Lung (tissue), 11 donors: ENCODE measurements at regions not wholly inside any gene's neighbourhood (a gene's known extent, or its start where the extent isn't known, plus 50 kb on each side); places are given as distances from the start of the nearest gene placed in this dataset.

Experiments
- ATAC-seq: fragments of 200-7000 bp; cut with Tn5 transposase; one replicate; pipeline ENCODE4 v1.9.1; 2020; ENCODE audit warnings: moderate number of reproducible peaks; ENCODE audit not compliant: insufficient read depth, low FRiP score
- DNase-seq, 3 donors: peaks; one replicate each; pipeline ENCODE4 v3.0.0-alpha.2; 2013 to 2017
- H3K27ac ChIP-seq, 2 donors: one replicate each; pipeline ENCODE4 v1.5.1; 2013; ENCODE audit warnings: mild to moderate bottlenecking in 2 of 2, moderate library complexity in 2 of 2, control low read depth in 1 of 2, inconsistent platforms in 1 of 2, low read depth in 1 of 2, low read length in 1 of 2
- H3K27me3 ChIP-seq, 3 donors: one replicate each; pipeline ENCODE4 v1.5.1; 2013; ENCODE audit warnings: low read length in 2 of 3; ENCODE audit not compliant: control insufficient read depth in 3 of 3, insufficient read depth in 3 of 3
- H3K36me3 ChIP-seq, 4 donors: one replicate each; pipeline ENCODE4 v1.5.1; 2013; ENCODE audit warnings: low read length in 4 of 4, mild to moderate bottlenecking in 1 of 4, moderate library complexity in 1 of 4; ENCODE audit not compliant: control insufficient read depth in 4 of 4, insufficient read depth in 4 of 4
- H3K4me1 ChIP-seq, 5 donors: one replicate each; pipeline ENCODE4 v1.5.1; 2013; ENCODE audit warnings: low read length in 5 of 5, mild to moderate bottlenecking in 2 of 5, moderate library complexity in 1 of 5; ENCODE audit not compliant: control insufficient read depth in 5 of 5, insufficient read depth in 5 of 5
- H3K4me3 ChIP-seq: one replicate; pipeline ENCODE4 v1.5.1; 2013; ENCODE audit warnings: mild to moderate bottlenecking, control low read depth, moderate library complexity
- H3K9ac ChIP-seq, 2 donors: one replicate each; pipeline ENCODE4 v1.5.1; 2013; ENCODE audit warnings: low read length in 2 of 2, control low read depth in 1 of 2; ENCODE audit not compliant: insufficient read depth in 1 of 2
- H3K9me3 ChIP-seq, 4 donors: one replicate each; pipeline ENCODE4 v1.5.1; 2013; ENCODE audit warnings: low read length in 3 of 4, mild to moderate bottlenecking in 1 of 4, moderate library complexity in 1 of 4; ENCODE audit not compliant: control insufficient read depth in 4 of 4, insufficient read depth in 3 of 4
- WGBS, 2 donors: extraction: QIAGEN DNeasy Blood & Tissue Kit; methylation state at CpG; one replicate each; pipeline ENCODE4 v1.1.7; 2013; 5-methylcytosine and 5-hydroxymethylcytosine counted together
- TF ChIP-seq, protein P1 (sequence below): IDR thresholded peaks from 2 replicates; pipeline ENCODE4 v1.5.1; 2012; ENCODE audit warnings: mild to moderate bottlenecking; ENCODE audit errors: control extremely low read depth, extremely low read depth
- donor health status: control.
- donor health status: control.
- donor health status: Bipolar disorder and iron deficiency.
- donor health status: healthy.
- donor health status: DM: yes; HTN: yes; CAD: no.

DNA sequence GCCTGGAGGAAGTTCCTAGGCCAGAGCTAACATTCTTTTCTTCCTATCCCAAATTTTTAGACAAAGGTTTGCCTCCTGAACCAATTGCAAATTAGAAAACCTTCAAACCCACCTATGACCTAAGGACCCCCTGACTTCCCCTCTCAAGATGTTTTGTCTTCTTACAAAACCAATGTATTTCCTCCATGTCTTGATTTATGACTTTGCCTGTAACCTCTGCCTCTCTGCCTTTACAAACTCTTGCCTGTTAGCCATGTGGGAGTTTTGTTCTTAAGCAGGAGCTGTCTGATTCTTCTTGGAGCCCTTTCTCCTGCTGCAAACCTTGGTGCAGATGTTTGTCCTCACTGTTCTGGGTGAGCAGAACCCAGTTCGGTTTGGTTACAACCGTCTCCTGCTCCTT, 222.3 kb upstream of the BOD1L1 start:
- no peaks in the 10 kb centered on the region for H3K4me1 ChIP-seq
- no peak overlapping the region for H3K27ac ChIP-seq
- TF ChIP-seq, protein P1, sequence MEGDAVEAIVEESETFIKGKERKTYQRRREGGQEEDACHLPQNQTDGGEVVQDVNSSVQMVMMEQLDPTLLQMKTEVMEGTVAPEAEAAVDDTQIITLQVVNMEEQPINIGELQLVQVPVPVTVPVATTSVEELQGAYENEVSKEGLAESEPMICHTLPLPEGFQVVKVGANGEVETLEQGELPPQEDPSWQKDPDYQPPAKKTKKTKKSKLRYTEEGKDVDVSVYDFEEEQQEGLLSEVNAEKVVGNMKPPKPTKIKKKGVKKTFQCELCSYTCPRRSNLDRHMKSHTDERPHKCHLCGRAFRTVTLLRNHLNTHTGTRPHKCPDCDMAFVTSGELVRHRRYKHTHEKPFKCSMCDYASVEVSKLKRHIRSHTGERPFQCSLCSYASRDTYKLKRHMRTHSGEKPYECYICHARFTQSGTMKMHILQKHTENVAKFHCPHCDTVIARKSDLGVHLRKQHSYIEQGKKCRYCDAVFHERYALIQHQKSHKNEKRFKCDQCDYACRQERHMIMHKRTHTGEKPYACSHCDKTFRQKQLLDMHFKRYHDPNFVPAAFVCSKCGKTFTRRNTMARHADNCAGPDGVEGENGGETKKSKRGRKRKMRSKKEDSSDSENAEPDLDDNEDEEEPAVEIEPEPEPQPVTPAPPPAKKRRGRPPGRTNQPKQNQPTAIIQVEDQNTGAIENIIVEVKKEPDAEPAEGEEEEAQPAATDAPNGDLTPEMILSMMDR, result no peak
- ATAC-seq (no peak), DNase-seq (peak in 1 of 3 donors; percentile 25)
- H3K36me3 ChIP-seq, result no peaks in the 10 kb centered on the region
- H3K9me3 ChIP-seq, result peaks cover 0 to 2% (median 0%) of the 10 kb centered on the region in 4 donors
- no peak overlapping the region for H3K4me3 ChIP-seq
- H3K9ac ChIP-seq, result no peak overlapping the region
- no peaks in the 10 kb centered on the region for H3K27me3 ChIP-seq
- WGBS, 2 donors, result 69 to 73% methylated on average over 2 of the region's 2 CpGs

DNA sequence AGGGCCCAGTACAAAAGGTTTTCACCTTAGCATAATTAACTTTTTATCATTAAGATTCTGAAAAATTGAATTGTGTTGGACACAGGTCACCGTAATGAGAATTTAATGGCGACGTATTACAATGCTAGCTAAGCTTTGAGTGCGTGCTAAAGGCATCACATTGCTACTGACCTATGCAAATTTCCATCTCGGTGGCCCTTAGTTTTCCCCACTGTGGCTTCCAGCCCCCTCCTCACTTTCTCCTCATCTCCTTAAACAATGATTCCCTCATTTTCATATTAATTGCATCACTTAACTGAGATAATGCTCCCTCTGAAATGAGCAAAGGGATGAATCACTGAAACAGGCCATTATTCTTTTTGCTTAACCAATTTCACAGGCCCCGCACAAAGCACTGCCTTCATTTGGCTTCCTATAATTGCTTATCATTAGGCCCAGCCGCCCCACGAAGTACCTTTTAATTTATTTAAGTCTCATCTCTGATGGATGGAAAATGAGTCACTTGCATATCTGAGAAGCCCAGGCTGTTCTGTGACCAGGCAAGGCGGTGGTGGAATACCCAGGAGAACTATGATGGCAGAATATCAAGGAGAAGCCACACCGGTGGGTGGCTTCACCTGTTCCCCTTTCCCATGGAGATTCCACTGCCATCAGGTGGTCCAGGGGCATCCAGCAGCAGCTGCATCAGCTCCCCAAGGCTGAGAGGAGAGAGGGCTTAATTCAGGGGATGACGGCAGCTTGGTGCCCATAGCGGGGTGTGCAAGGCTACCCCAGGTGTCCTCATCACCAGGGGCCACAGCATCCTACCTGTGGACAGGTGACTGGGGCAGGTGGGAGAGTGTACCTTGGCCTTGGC, 223.8 kb upstream of the BOD1L1 start:
- no peaks in the 10 kb centered on the region for H3K27me3 ChIP-seq
- ATAC-seq, result no peak
- H3K36me3 ChIP-seq, result no peaks in the 10 kb centered on the region
- peaks cover 0 to 2% (median 0%) of the 10 kb centered on the region in 4 donors for H3K9me3 ChIP-seq
- no peak overlapping the region for H3K9ac ChIP-seq
- no peaks in the 10 kb centered on the region for H3K4me1 ChIP-seq
- DNase-seq, result no peak
- no peak overlapping the region for H3K4me3 ChIP-seq
- TF ChIP-seq, protein P1, result no peak
- no peak overlapping the region for H3K27ac ChIP-seq
- WGBS, 2 donors, result 91 to 94% methylated on average over 12 of the region's 12 CpGs

DNA sequence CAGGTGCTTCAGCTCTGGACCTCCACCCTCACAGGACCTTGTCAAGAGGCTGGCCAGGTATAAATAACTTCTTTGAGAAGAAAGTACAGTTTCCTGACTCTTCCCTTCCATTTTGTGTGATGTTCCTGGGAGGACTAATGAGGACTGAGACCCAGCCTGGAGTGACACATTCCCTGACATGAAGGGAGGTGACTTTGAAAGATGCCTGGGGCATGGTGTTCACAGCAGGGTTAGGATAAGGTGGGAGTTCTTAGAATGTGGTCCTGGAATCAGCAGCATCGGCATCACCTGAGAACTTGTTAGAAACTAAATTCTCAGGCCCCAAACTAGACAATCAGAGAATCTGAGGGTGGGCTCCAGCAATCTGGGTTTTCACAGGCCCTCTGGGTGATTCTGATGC, 224.9 kb upstream of the BOD1L1 start:
- Histone ChIP-seq H3K36me3 (no peaks in the 10 kb centered on the region), H3K4me3 (no peak overlapping the region), H3K9ac (no peak overlapping the region), H3K27me3 (no peaks in the 10 kb centered on the region), H3K4me1 (no peaks in the 10 kb centered on the region), H3K27ac (no peak overlapping the region), H3K9me3 (peaks cover 0 to 2% (median 0%) of the 10 kb centered on the region in 4 donors)
- WGBS, 2 donors, result 96 to 100% methylated on average over 1 of the region's 1 CpG
- TF ChIP-seq, protein P1, result no peak
- ATAC-seq (no peak), DNase-seq (no peak)
